ENCODE measurements at regions not wholly inside any gene's neighbourhood (a gene's known extent, or its start where the extent isn't known, plus 50 kb on each side); places are given as distances from the start of the nearest gene placed in this dataset.
"Not testable (repeated sequence)": the region's sequence is repeated elsewhere in the genome, so short reads cannot be mapped to it uniquely, and the experiment has no call there.

DNA sequence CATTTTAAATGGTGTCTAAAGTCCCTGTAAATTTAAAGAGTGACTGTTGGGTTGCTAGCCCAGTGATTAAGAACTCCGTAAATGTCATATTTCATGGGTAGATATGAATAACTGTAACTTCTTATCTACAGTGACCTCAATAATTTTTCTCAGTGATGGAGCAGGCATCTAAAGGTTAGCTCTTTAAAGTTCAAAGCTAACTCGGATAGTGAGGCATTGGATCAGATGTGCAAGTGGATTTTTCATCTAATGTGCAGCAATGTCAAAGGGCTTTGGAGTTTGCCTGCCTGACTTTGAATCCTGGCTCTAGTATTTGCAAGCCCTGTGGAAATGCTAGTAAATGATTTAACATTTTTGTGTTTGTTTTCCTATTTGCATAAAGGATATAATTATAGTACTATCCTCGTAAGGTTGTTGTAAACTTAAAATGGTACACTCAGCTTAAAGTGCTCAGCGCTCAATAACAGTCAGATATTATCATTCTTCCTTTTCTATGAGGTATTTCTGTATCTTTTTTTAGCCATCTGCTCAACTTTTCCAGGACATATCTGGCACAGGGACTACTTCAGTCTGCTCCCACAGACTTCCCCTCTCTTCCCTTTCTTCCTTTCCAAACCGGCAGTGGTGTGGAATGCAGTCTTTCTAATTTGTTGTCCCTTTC lies 163.7 kb upstream of the ELL2 start:
- no peak for DNase-seq

DNA sequence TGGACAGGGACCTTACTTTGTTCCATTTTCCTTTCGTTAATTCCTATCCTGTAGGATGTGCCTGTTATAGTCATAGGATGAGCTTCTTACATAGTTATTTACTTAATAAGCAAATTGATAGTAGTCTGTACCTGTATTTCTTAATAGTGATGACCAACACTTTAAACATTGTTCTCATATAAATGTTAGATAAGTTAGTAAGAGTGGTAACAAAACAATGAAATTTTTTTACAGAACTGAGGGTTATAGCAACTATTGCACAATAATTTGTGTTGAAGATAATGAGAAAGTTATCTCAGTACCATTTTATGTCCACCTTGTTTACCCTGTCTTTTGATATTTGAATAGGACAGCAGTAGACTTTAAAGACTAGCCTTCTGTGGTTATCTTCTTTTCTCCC lies 162.9 kb upstream of the ELL2 start:
- DNase-seq: no peak

DNA sequence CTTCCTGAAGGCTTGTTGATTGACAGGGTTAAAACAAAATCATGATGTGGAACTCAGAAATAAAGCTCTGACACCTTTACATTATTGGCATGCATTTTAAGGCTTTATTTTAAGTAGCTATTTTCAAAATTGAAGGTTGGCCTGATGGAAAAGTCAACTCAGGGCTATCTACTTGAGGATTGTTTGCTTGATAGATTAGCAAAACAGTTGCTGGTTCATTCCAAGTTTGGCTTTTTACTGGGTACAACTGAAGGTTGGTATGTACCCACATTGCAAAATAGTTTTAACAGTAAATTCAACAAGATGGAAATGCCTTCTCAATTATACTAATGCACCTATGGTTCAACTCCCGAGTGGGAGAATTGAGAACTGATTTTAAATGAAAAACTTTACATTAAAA lies 161.8 kb upstream of the ELL2 start:
- no peak for DNase-seq

DNA sequence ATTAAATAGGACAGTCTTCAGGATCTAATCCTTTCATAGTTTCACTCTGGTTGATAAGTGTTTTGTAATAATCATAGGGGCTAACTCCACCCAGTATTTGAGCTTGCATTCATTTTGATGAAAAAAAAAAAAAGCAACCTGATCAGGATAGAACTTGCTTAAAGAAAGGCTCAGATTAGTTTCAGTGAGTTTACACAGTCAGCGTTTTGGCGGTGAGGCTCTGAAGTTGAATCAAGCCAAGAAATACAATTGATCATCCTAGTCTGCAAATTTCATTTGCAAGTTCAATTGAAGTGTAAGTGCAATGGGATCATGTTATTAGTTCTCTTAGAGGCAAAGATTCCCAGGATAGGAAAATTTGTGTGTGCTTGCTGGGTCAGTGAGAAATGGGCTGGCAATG lies 159.7 kb upstream of the ELL2 start:
- no peak for DNase-seq

DNA sequence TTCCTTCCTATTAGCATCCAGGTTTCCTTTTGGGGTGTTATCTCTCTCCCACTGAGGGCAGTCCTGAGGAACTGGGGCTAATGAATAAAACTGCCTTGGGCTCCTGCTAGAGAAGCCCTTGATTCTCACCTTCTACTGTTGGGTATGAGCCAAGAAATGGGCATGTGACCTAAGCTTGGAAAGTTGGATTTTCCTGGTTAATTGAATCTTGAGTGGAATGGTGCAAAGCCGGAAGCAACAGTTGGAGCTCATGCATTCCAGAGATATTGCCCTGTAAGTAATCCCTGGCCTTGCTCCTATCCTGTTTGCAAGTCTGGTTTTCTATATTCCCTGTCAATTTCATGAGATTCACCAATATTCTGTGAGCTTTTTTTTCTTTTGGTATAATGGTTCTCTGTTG lies 158.5 kb upstream of the ELL2 start:
- no peak for DNase-seq

DNA sequence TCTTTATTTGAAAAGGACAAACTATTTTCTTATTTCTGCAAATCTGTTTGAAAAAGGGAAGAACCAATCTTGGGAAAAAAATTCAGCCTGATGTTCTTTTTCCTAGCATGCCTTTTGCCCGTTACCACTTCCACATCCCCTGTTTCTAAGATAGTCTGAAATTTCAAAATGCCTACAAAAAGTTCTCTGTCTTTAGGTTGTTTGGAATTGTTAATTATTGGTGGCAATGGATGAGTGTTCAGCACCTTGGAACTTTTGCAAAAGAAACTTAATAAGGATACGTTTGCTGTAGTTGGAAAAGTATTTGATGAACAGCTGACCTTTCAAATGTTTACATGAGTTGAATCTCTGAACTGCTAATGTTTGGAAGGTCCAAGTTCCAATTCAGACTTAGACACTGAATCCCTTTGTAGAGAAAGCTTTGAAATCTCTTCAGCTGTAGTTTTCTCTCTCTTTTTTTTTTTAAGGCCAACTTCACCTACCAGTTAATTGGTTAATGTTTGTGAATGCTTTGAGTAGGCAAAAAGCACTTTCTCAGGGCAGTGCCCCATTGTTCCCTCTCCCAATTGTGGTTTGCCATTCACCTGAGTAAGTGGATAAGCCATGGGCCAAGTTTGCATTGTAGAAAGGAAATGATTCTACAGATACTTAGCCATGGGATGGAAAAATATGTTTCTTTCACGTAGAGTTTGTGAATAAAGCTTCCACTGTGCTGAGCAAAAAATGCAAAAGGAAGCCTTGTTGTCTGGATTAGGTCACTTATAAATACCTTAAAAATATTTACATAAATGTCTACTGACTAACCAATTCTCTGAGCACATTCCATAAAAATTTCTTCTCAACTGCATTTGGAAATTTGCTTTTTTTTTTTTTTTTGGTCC lies 156.4 kb upstream of the ELL2 start:
- DNase-seq: peak; percentile 13 to 62 (median 42)

DNA sequence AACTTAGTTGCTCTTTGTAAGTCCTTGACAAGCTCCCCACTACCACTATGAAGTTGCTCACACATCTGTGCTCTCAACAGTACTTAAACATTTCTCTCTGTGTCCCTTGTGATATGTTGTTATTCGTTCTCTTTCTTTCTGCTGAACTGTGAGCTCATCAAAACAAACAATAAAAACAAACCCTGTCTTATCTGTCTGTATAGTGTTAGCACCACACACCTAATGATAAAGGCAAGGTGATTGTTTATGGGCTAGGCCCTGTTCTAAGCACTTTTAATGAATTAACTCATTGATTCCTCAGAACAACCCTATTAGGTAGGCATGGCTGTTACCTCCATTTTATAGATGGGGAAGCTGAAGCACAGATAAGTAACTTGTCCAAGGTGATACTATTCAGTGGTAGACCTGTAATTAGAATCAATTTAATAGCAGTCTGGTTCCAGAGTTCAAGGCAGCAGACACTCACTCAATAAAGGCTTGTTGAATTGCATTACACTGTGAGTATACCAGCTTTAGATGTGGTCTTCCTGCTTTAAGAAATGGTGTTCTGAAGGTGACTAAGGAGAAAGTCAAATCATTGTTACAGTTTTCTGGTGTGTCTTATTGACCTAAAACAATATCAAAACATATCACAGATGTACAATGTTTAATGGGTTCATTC lies 153.6 kb upstream of the ELL2 start:
- DNase-seq: no peak

DNA sequence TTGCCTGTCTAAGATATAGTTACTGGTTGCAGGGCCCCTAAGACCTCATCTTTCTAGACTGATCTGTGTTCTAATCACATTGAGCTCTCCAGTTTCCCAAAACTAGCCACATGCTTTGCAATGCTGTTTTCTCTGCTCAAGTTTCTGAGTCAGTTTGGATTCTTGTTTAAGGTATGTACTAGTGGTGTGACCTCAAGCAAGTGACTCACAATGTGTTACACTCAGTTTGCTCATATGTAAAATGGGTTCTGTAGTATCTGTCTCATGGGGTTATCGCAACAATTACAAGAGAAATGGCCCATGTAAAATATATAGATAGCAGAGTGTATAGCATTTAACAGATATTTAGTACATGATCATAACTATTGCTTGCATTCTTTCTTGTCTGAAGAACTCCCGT lies 153.1 kb upstream of the ELL2 start:
- no peak for DNase-seq

DNA sequence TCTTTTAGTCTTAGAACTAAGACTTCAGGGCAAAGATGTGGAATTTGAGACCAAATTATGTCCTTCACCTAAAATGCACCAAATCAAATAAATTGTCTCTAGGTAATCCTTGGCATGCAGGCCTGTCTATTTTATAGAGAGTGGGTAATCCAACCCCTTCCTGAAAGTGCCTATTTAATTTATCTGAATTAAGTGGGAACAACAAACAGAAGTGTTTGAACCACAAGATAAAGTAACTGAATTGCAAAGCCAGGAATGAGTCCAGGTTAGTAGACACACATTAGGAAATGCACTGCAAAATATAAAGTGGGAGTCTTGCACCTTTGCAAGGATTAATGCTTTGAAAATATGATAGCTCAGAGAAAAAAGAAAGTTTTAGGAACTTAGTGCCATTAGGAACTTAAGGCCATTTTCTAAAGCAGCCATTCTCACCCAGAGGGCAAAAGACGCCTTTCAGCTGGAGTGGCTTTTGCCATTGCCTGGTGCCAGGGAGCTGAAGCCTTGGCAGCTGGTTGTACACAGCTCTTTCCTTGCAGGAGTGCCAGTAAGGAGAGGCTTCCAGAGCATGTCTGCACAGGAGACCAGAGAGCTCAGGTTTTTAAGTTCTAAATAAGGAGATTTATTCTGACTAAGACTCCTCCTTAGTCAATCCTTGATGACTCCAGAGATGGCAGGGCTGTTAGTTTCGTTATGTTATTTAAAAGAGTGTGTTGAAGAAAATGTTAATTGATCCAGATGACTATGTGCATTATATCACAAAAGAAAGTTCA lies 151.7 kb upstream of the ELL2 start:
- DNase-seq: no peak

DNA sequence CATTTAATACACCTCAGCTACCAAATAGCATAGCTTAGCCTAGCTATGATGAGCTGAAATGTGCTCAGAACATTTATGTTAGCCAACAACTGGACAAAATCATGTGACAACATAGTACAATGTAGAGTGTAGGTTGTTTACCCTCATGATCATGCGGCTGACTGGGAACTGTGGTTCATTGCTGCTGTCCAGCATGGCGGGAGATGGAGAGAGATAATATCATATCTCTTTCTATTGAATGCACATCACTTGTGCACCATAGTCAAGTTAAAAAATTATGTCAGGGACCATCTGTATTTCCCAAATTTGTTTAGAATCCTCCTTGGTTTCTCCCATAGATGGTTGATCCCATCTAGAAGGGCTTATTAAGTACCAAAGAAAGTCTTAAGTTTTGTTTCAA lies 151.1 kb upstream of the ELL2 start:
- no peak for DNase-seq

DNA sequence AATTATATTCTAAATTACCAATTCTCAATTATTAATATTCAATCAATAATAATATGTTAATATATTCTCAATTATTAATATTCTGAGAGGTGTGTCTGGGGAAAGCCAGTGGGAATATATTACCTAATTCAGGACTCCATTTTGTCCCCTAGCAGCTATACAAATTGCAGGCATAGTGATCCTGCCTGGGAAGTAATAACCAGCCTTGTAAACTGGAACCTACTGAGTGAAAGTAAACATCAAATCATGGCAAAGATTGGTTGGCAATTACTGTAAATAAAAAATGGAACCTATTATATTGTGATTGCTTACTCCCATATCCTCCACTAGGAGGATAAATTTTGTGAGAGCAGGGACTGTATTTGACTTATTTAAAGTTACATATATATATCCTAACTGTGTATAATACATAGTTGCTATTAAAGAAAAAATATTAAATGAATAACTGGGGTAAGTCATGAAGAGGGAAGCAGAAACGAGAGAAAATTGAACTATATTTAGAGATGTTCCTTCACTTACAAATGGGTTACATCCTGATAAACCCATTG lies 150.5 kb upstream of the ELL2 start:
- no peak for DNase-seq

DNA sequence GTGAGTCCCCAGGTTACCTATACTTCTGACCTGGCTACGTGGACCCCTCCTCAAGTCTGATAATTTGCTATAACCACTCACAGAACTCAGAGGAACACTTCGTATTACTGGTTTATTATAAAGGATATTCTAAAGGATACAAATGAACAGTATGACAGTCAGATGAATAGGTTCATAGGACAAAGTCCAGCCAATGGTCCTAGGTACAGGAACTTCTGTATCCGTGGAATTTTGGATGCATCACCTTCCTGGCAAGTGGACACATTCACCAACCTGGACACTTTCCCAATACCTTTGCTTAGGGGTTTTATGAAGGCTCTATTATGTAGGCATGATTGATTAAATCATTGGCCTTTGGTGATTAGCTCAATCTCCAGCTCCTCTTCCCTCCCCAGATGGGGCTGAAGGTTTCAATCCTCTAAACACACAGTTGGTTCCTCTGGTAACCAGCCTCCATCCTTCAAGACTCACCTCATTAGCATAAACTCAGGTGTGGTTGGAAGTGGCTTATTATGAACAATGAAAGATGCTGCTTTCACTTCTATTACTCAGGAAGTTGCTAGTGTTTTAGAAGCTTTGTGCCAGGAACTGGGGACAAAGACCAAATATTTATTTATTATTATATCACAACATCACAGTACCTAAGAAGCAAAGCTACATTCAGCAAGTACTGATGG lies 149.6 kb upstream of the ELL2 start:
- DNase-seq: no peak

DNA sequence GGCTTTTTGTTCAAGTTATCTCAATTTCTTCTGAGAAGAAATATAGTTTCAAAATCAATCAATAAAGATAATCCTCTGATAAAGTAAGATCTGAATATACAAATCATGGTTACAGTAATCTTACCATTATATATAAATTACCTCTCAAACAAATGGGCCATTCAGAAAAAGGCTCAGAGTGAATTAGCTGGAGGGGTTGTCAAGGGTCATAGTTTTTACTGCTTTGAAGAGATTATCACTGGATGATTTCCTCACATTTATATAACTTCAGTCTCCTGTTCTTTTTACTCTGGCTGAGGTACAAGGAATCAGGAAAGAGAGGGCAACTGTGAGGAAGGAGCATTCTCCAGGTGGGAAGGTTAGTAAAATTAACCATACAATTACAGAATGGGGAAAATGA lies 148.6 kb upstream of the ELL2 start:
- no peak for DNase-seq

DNA sequence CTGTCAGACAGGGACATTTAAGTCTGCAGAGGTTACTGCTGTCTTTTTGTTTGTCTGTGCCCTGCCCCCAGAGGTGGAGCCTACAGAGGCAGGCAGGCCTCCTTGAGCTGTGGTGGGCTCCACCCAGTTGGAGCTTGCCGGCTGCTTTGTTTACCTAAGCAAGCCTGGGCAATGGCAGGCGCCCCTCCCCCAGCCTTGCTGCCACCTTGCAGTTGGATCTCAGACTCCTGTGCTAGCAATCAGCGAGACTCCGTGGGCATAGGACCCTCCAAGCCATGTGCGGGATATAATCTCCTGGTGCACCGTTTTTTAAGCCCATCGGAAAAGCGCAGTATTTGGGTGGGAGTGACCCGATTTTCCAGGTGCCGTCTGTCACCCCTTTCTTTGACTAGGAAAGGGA lies 147.0 kb upstream of the ELL2 start:
- DNase-seq: not testable (repeated sequence)

DNA sequence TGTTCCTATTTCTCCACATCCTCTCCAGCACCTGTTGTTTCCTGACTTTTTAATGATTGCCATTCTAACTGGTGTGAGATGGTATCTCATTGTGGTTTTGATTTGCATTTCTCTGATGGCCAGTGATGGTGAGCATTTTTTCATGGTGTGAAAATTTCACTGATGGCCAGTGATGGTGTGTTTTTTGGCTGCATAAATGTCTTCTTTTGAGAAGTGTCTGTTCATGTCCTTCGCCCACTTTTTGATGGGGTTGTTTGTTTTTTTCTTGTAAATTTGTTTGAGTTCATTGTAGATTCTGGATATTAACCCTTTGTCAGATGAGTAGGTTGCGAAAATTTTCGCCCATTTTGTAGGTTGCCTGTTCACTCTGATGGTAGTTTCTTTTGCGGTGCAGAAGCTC lies 142.2 kb upstream of the ELL2 start:
- not testable (repeated sequence) for DNase-seq

DNA sequence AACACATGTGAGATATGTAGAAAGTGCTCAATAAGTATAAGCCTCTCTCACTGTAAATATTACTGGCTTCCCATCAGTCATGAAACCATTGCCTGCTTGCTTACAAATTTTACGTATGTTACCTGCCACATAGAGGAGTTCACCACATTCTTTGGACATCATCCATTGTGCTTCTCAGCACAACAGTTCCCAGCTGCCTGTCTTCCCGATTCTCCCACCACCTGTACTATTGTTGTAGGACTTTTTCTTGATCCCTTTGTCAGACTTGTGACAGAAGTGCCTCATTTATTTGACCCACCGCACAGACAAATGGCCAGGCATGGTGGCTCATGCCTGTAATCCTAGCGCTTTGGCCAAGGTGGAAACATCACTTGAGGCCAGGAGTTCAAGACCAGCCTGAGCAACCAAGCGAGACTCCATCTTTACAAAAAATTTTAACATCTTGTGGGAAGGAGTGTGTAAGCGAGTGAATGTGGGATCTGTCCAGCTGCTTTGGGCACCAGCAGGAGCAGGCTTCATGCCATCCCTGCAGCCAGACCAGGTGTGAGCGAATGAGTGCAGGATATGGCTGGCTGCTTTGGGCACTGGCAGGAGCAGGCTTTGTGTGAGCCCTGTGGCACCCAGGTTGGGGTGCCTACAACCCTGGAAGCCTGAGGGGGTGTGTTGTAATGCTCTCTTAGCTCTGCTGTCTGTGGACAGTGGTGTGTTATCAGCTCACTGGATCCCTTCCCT lies 139.9 kb upstream of the ELL2 start:
- no peak for DNase-seq

DNA sequence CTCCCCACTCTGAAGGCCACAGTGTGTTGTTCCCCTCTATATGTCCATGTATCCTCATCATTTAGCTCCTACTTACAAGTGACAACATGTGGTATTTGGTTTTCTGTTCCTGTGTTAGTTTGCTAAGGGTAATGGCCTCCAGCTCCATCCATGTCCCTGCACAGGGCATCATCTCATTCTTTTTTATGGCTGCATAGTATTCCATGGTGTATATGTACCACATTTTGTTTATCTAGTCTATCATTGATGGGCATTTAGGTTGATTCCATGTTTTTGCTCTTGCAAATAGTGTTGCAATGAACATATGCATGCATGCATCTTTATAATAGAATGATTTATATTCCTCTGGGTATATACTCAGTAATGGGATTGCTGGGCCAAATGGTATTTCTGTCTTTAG lies 135.8 kb upstream of the ELL2 start:
- DNase-seq: not testable (repeated sequence)

DNA sequence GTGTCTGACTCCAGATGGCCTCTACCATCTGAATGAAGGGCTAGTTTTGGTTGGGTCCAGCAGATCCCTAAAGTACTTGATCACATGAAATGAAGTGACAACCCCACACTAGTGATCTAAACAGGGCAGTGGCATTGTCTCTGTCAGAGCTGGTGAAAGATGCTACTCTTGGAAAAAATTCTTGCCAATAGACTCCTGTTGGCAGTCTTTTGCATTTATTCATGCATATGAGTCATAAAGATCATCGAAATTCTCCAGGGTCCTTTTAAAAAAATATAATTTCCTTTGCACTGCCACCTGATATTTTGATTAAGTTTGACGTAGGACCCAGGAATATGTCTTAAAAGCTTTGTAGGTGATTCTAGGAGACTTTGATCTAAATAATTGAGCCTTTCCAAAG lies 135.1 kb upstream of the ELL2 start:
- DNase-seq: no peak

DNA sequence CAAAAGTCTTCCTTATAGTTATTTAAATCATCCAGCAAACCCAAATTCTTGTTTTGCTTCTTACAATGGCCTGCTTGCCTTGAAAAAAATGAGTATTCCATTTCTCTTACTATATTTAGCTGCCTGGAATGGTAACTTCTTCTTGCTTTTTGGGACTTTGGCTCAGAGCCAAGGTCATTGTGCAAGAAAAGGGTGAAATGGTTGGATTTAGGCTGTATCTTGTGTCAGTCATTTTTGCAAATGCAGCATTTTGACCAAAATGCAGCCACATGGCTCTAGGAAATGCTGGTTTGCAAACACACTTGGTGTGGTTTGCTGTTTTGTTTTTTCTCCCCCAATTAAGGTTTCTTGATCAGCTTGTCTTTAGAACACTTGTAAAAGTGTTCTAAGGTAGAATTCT lies 133.3 kb upstream of the ELL2 start:
- peak; percentile 59 to 85 (median 61) for DNase-seq

DNA sequence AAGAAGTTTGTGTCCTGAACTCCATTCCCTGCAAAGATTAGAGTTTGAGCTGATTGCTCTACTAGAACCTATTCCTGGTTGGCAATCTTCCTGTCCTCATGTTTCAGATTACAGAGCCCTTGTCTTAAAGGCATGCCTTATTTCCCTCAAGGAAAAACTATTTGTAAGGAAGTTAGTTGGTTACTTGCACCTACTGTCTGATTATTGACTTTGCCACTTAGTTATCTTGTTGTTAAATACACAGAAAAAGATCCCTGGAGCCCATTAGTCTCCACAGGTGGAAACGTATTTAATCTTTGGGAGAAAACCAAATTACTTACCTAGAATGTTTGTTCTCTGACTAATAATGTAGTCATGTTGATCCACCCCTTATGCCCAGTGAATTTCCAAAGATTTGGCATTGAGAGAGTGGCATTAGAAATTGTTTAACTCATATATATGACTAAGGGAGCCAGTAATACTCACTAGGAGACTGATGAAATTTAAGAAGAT lies 132.3 kb upstream of the ELL2 start:
- DNase-seq: no peak

DNA sequence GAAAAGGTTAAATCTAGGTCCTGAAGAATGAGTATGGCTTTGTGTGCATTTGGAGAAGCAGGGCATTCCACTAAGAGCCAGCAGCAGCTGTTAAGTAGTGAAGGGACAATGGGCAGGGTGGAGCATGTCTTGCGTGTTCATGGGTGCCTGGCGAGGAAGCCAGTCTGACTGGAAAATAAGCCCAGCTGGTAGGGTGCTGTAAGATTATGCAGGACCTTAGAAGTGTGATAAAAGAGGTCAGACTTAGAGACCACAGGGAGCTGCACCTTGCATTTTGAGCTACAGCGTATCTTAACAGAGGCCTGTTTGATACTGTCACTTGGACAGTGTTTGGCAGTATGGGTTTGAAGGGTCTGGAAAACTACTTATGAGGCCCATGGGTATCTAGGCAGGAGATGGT lies 131.7 kb upstream of the ELL2 start:
- no peak for DNase-seq

All from suppressor macrophage (primary cell).